H1 (cell line): ENCODE measurements at regions not wholly inside any gene's neighbourhood (a gene's known extent, or its start where the extent isn't known, plus 50 kb on each side); places are given as distances from the start of the nearest gene placed in this dataset.

Source experiments
- CTCF ChIA-PET: fragments of 300-600 bp; sonication (Branson Sonifier 250); formaldehyde crosslinking; loops from one replicate; lab custom pipeline; 2021; ENCODE audit not compliant: partially characterized antibody; lab: Charles Lee
- POLR2A ChIA-PET: fragments of 300-600 bp; sonication (Branson Sonifier 250); formaldehyde crosslinking; loops from one replicate; lab custom pipeline; 2021; ENCODE audit warnings: inconsistent platforms; ENCODE audit not compliant: partially characterized antibody; lab: Charles Lee
- DNase-seq, 2 experiments: peaks; one replicate each; pipeline versions ENCODE4 v3.0.0 to v3.0.0-alpha.2; 2010 to 2022; ENCODE audit warnings: low spot score in 2 of 2, low read depth in 1 of 2, mixed read lengths in 1 of 2
- FAIRE-seq: peaks from 2 replicates; lab custom pipeline; 2011; peaks lifted over from hg19 to GRCh38; lab: Jason Lieb, UNC
- H2AFZ ChIP-seq: 2 replicates; pipeline ENCODE4 v1.8.1; 2012; ENCODE audit warnings: low read length, inconsistent platforms
- H2AK5ac ChIP-seq: 2 replicates; pipeline ENCODE4 v1.6.1; 2013; ENCODE audit warnings: low read depth, low read length
- H2BK120ac ChIP-seq: replicated peaks from 2 replicates; pipeline ENCODE3; 2013; ENCODE audit warnings: low read depth, low read length, inconsistent platforms
- H2BK12ac ChIP-seq: 2 replicates; pipeline ENCODE4 v1.6.1; 2013; ENCODE audit warnings: low read depth, low read length
- H2BK15ac ChIP-seq: 2 replicates; pipeline ENCODE4 v1.6.1; 2013; ENCODE audit warnings: low read length
- H2BK20ac ChIP-seq: 2 replicates; pipeline ENCODE4 v1.6.1; 2013; ENCODE audit warnings: low read length
- H2BK5ac ChIP-seq: 2 replicates; pipeline ENCODE4 v1.6.1; 2013; ENCODE audit warnings: low read depth, low read length
- H3K14ac ChIP-seq: 2 replicates; pipeline ENCODE4 v1.6.1; 2013; ENCODE audit warnings: inconsistent platforms; ENCODE audit not compliant: insufficient read length
- H3K18ac ChIP-seq: 2 replicates; pipeline ENCODE4 v1.6.1; 2013; ENCODE audit warnings: low read length; ENCODE audit errors: extremely low read depth
- H3K23ac ChIP-seq: 2 replicates; pipeline ENCODE4 v1.6.1; 2013; ENCODE audit warnings: inconsistent platforms; ENCODE audit not compliant: insufficient read length
- H3K23me2 ChIP-seq: 2 replicates; pipeline ENCODE4 v1.6.1; 2013; ENCODE audit warnings: low read depth, low read length
- H3K27ac ChIP-seq: 2 replicates; pipeline ENCODE4 v1.6.1; 2011; ENCODE audit warnings: low read depth, low read length, inconsistent platforms
- H3K27me3 ChIP-seq, 4 experiments: replicated peaks in 1 of 4; 1 replicate in 1 of 4; 2 replicates in 3 of 4; pipeline versions ENCODE4 v1.6.1 to v1.8.1; 2011 to 2013; ENCODE audit warnings: low read length in 3 of 4, mild to moderate bottlenecking in 3 of 4, inconsistent platforms in 2 of 4, mixed read lengths in 2 of 4, moderate library complexity in 1 of 4; ENCODE audit not compliant: control insufficient read depth in 3 of 4, insufficient read depth in 3 of 4; ENCODE audit errors: extremely low read depth in 1 of 4
- H3K36me3 ChIP-seq, 4 experiments: 2 replicates each; pipeline versions ENCODE4 v1.6.1 to v1.8.1; 2011 to 2013; ENCODE audit warnings: mild to moderate bottlenecking in 4 of 4, low read length in 3 of 4, moderate library complexity in 2 of 4, control low read depth in 1 of 4, inconsistent platforms in 1 of 4; ENCODE audit not compliant: insufficient read depth in 4 of 4, control insufficient read depth in 2 of 4
- H3K4ac ChIP-seq: replicated peaks from 2 replicates; pipeline ENCODE3; 2013; ENCODE audit warnings: low read length, low read depth, mixed read lengths, inconsistent platforms; ENCODE audit not compliant: insufficient read length
- H3K4me1 ChIP-seq, 4 experiments: replicated peaks in 1 of 4; 1 replicate in 1 of 4; 2 replicates in 3 of 4; pipeline versions ENCODE4 v1.6.1 to v1.8.1; 2011 to 2013; ENCODE audit warnings: low read length in 3 of 4, inconsistent platforms in 2 of 4, mixed read lengths in 1 of 4; ENCODE audit not compliant: insufficient read depth in 4 of 4, control insufficient read depth in 3 of 4
- H3K4me2 ChIP-seq, 2 experiments: 2 replicates each; pipeline versions ENCODE4 v1.6.1 to v1.8.1; 2011 to 2013; ENCODE audit warnings: low read depth in 2 of 2, low read length in 2 of 2, control low read depth in 1 of 2, inconsistent platforms in 1 of 2, mild to moderate bottlenecking in 1 of 2; ENCODE audit not compliant: insufficient read depth in 1 of 2
- H3K4me3 ChIP-seq, 4 experiments: fragments of 200-600, 300-600 bp in 1 of 4; sonication (generic), shearing (Covaris generic), sonication (Bioruptor Twin) in 1 of 4; 2 replicates each; pipeline versions ENCODE4 v1.5.1 to v1.8.1; 2011 to 2016; ENCODE audit warnings: low read length in 4 of 4, low read depth in 3 of 4, control low read depth in 2 of 4, inconsistent platforms in 2 of 4, mild to moderate bottlenecking in 2 of 4, mixed read lengths in 1 of 4, moderate library complexity in 1 of 4; ENCODE audit not compliant: insufficient read depth in 2 of 4; ENCODE audit errors: extremely low read depth in 1 of 4
- H3K56ac ChIP-seq: replicated peaks from 2 replicates; pipeline ENCODE3; 2013; ENCODE audit warnings: low read depth, mild to moderate bottlenecking, mixed read lengths, low read length, inconsistent platforms; ENCODE audit not compliant: insufficient read length
- H3K79me1 ChIP-seq: 2 replicates; pipeline ENCODE4 v1.6.1; 2013; ENCODE audit warnings: low read depth, low read length, control low read depth
- H3K79me2 ChIP-seq, 2 experiments: 2 replicates each; pipeline versions ENCODE4 v1.6.1 to v1.8.1; 2012 to 2013; ENCODE audit warnings: low read length in 2 of 2, mild to moderate bottlenecking in 2 of 2, inconsistent platforms in 1 of 2; ENCODE audit not compliant: insufficient read depth in 2 of 2, control insufficient read depth in 1 of 2
- H3K9ac ChIP-seq, 4 experiments: replicated peaks in 1 of 4; 1 replicate in 1 of 4; 2 replicates in 3 of 4; pipeline versions ENCODE4 v1.6.1 to v1.8.1; 2011 to 2013; ENCODE audit warnings: low read depth in 3 of 4, low read length in 3 of 4, control low read depth in 2 of 4, mild to moderate bottlenecking in 2 of 4, moderate library complexity in 2 of 4, inconsistent platforms in 1 of 4; ENCODE audit errors: extremely low read depth in 1 of 4
- H3K9me3 ChIP-seq, 2 experiments: 2 replicates each; pipeline versions ENCODE4 v1.6.1 to v1.8.1; 2012 to 2013; ENCODE audit warnings: mild to moderate bottlenecking in 2 of 2, moderate library complexity in 2 of 2, control low read depth in 1 of 2, inconsistent platforms in 1 of 2, low read depth in 1 of 2, low read length in 1 of 2, mixed read lengths in 1 of 2; ENCODE audit not compliant: insufficient read depth in 2 of 2
- H4K20me1 ChIP-seq, 2 experiments: replicated peaks in 1 of 2; 2 replicates each; pipeline versions ENCODE3 to v1.8.1; 2011 to 2013; ENCODE audit warnings: inconsistent platforms in 2 of 2, low read length in 2 of 2, mild to moderate bottlenecking in 1 of 2; ENCODE audit not compliant: insufficient read depth in 2 of 2, control insufficient read depth in 1 of 2
- H4K5ac ChIP-seq: 2 replicates; pipeline ENCODE4 v1.6.1; 2013; ENCODE audit warnings: low read length, low read depth, mixed read lengths, inconsistent platforms; ENCODE audit not compliant: insufficient read length
- H4K8ac ChIP-seq: 2 replicates; pipeline ENCODE4 v1.8.0; 2013; ENCODE audit warnings: mild to moderate bottlenecking, moderate library complexity, low read length, inconsistent platforms; ENCODE audit not compliant: insufficient read depth; ENCODE audit errors: extremely low read depth
- H4K91ac ChIP-seq: replicated peaks from 2 replicates; pipeline ENCODE3; 2013; ENCODE audit warnings: low read length, mixed read lengths, inconsistent platforms; ENCODE audit not compliant: insufficient read length
- SP2 ChIP-seq: IDR thresholded peaks from 2 replicates; pipeline ENCODE4 v1.6.1; 2012; ENCODE audit warnings: mild to moderate bottlenecking, low read length, inconsistent platforms
- WGBS, 2 experiments: shearing (Covaris generic) in 1 of 2; methylation state at CpG; one replicate each; pipeline versions ENCODE4 v1.1.6 to v1.1.7; 2013 to 2015; ENCODE audit warnings: low lambda C conversion rate in 2 of 2, mixed read lengths in 2 of 2, inconsistent platforms in 1 of 2, low coverage in 1 of 2, missing lambda C conversion rate in 1 of 2; ENCODE audit not compliant: insufficient replicate concordance in 2 of 2, insufficient coverage in 1 of 2, insufficient read length in 1 of 2; ENCODE audit errors: extremely low coverage in 1 of 2, missing lambda C conversion rate in 1 of 2; 5-methylcytosine and 5-hydroxymethylcytosine counted together

GRCh38 chr1:57844382-57844980, 420.6 kb upstream of the DAB1 start:
- H4K8ac ChIP-seq = no peak overlapping the region
- H3K4me1 ChIP-seq = no peaks in the 10 kb centered on the region
- 88% methylated on average over 3 of the region's 3 CpGs; no CpG with 5 or more reads in 1 of the 2 experiments for WGBS, 2 experiments
- no peak overlapping the region for H3K27ac ChIP-seq
- H3K27me3 ChIP-seq = no peaks in the 10 kb centered on the region
- no peaks in the 10 kb centered on the region for H3K79me1 ChIP-seq
- H2BK20ac ChIP-seq = no peak overlapping the region
- no peak for DNase-seq
- peaks cover 0 to 3% (median 2%) of the 10 kb centered on the region in 4 experiments; a peak in 2 of 8 replicates for H3K36me3 ChIP-seq
- POLR2A ChIA-PET = no interaction called here
- H3K18ac ChIP-seq = no peak overlapping the region
- H4K20me1 ChIP-seq = no peaks in the 10 kb centered on the region
- no peak overlapping the region for H3K9ac ChIP-seq
- no peak for FAIRE-seq
- H3K79me2 ChIP-seq = no peaks in the 10 kb centered on the region
- H2AFZ ChIP-seq = no peak overlapping the region
- peaks cover 20 to 24% of the 10 kb centered on the region in 2 experiments for H3K9me3 ChIP-seq
- H4K91ac ChIP-seq = no peak overlapping the region
- H3K14ac ChIP-seq = no peak overlapping the region
- H2AK5ac ChIP-seq = no peak overlapping the region
- no peak overlapping the region for H3K4me2 ChIP-seq
- no peak overlapping the region for H2BK15ac ChIP-seq
- CTCF ChIA-PET = interaction anchor here (1.5 kb wide), 1 partner anchor 9 kb away, joined by 6 read pairs; no protein-coding TSS in a partner anchor
- H3K56ac ChIP-seq = no peak overlapping the region
- H4K5ac ChIP-seq = no peak overlapping the region
- H2BK5ac ChIP-seq = no peak overlapping the region
- H3K23ac ChIP-seq = no peak overlapping the region
- no peak overlapping the region for H2BK120ac ChIP-seq
- no peak for TF ChIP-seq SP2
- H3K4ac ChIP-seq = no peak overlapping the region
- no peak overlapping the region for H2BK12ac ChIP-seq
- H3K4me3 ChIP-seq = no peak overlapping the region
- no peaks in the 10 kb centered on the region for H3K23me2 ChIP-seq
